ENCODE measurements at regions not wholly inside any gene's neighbourhood (a gene's known extent, or its start where the extent isn't known, plus 50 kb on each side); places are given as distances from the start of the nearest gene placed in this dataset.

DNA sequence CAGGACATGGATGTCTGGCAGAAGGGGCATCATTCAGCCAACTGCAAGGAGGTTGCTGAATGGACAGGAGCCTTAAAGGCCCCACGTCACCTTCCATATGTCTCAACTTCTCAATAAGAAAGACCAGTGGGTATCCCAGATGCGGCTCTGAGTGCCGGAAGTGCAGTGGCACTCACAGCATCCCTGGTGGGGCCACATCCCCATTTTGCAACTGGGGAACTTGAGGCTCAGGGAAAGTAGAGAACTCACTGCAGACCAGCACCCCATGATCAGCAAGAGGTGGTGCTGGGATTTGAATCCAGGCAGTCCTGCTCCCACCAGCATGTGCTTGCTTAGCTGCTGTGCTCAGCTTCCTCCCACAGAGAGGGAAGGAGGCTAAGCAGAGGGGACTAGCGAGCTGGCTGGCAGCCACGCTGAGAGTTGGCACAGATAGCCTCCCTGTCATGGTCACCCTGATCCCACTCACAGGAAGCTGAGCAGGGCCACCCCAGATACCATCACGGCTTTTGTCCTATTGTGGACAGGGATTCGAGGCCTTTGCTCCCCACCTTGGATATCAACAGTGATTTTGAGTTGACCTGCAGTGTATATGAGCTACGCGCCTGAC, 294.2 kb upstream of the FOXF1 start:
- ChIA-PET CTCF (no interaction called here), POLR2A (no interaction called here)
- no peak for DNase-seq (ENCODE audit: extremely low spot score)
- TF ChIP-seq, protein P1, sequence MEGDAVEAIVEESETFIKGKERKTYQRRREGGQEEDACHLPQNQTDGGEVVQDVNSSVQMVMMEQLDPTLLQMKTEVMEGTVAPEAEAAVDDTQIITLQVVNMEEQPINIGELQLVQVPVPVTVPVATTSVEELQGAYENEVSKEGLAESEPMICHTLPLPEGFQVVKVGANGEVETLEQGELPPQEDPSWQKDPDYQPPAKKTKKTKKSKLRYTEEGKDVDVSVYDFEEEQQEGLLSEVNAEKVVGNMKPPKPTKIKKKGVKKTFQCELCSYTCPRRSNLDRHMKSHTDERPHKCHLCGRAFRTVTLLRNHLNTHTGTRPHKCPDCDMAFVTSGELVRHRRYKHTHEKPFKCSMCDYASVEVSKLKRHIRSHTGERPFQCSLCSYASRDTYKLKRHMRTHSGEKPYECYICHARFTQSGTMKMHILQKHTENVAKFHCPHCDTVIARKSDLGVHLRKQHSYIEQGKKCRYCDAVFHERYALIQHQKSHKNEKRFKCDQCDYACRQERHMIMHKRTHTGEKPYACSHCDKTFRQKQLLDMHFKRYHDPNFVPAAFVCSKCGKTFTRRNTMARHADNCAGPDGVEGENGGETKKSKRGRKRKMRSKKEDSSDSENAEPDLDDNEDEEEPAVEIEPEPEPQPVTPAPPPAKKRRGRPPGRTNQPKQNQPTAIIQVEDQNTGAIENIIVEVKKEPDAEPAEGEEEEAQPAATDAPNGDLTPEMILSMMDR (IDR thresholded peaks at IDR 0.05; ENCODE audit: control extremely low read depth, extremely low read depth, low read depth, missing control alignments) = no peak

DNA sequence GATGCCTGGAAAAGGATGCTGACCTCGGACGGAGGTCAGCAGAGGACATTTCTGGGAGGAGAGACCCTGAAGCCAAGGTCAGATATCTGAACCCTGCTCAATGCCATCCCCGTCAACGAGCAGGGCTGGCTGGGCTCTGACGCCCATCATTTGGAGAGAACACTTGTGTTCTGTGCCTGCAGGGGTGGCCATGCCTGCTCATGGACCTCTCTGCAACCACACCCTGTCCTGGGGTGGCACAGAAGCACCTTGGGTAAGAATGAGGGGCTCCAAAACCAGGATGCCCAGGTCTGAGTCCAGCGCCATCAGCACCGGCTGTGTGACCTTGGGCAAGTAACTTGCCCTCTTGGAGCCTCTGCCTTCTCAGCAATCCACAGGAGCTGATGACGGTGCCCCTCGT, 293.7 kb upstream of the FOXF1 start:
- POLR2A ChIA-PET = no interaction called here
- CTCF ChIA-PET = no interaction called here
- DNase-seq (ENCODE audit: extremely low spot score) = no peak
- TF ChIP-seq, protein P1 (IDR thresholded peaks at IDR 0.05; ENCODE audit: control extremely low read depth, extremely low read depth, low read depth, missing control alignments) = no peak

DNA sequence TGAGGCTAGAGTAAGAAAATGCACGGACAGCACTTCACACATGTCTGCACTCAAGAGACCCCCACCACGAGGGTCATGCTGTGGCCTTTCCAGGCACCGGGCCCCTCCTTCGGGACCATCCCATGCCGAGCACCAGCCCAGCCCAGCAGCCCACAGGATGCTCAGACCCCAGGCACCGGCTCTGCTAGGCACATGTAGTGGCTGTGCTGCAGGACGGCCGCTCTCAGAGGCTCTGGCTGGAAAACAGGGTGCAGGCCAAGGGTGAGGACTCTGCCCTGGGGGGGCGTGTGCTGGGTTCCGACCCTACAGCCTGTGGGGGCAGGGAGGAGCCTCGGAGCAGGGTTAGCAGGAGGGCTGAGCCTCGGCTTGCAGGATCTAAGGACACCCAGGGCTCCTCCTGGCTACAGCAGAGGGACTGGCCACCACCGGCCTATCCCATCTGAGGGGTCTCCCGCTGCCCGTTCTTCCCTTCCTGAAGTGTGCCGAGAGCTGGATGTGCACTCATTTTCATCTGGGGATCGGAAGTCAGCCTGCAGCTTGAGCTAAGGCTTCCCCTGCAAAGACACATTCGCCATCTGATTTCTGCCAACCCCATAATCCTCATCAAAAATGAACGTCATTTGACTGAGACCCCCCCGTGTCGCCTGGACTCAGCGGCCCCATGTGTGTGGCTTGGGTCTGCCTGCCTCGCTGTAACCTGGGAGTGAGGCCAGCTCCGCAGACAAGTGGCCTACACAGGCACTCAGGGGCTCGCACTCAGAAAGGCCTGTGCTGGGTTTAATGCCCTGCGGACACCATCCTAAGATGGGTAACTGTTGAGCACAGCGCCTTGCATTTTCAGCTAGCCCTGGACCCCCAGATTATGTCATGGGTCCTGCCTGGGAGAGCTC, 293.1 kb upstream of the FOXF1 start:
- DNase-seq (ENCODE audit: extremely low spot score) = no peak
- TF ChIP-seq, protein P1 (IDR thresholded peaks at IDR 0.05; ENCODE audit: control extremely low read depth, extremely low read depth, low read depth, missing control alignments) = no peak
- ChIA-PET CTCF (no interaction called here), POLR2A (no interaction called here)

DNA sequence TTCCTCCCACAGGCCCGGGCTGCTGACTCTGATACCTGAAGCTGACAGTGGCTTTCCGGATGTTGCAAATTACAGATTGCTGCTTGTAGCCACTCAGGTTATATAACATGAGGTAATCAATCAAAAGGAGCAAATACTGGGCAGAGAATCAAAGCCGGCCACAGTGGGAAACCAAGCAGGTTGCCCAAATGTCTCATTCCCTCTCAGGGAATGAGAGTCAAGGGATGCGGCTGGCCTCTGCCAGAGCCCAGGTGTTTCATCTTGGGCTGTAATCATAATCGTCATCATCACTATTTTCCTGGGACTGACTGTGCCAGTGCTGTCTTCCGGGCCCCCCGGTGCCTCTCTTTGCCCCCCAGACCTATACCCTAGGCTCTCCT, 292.4 kb upstream of the FOXF1 start:
- TF ChIP-seq, protein P1 (IDR thresholded peaks at IDR 0.05; ENCODE audit: control extremely low read depth, extremely low read depth, low read depth, missing control alignments) = no peak
- ChIA-PET CTCF (no interaction called here), POLR2A (no interaction called here)
- DNase-seq (ENCODE audit: extremely low spot score) = no peak

DNA sequence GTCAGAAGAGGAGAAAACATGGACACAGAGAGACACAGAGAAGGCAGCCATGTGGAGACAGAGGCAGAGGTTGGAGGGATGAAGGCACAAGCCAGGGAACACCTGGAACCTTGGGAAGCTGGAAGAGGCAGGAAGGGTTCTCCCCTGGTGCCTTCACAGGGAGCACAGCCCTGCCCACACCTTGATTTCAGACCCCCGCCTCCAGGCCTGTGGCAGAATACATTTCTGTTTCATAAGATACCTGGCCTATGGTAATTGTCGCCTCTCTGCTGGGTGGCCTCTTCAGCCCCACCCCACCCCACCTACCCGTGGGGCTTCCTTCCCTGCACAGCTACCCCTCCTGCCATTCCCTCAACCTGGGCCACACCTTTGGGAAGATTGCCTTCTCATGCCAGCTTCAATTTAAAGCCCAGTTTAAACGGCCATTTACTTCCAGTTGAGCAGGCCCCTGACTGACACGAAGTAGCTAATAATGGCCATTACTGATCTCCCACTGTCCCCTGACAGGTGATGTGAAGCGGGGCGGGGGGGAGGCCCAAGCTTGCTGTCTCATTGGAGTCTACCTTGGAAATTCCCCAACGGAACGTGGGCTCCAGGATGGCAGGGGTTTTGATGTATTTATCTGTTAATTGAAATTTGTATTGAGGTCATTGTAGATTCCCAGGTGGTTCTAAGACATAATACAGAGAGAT, 291.7 kb upstream of the FOXF1 start:
- CTCF ChIA-PET = no interaction called here

More for the DNA sequence above, 291.7 kb upstream of the FOXF1 start:
- TF ChIP-seq, protein P1 (IDR thresholded peaks at IDR 0.05; ENCODE audit: control extremely low read depth, extremely low read depth, low read depth, missing control alignments) = no peak
- DNase-seq (ENCODE audit: extremely low spot score) = no peak
- POLR2A ChIA-PET = no interaction called here
